KMS-11 (cell line): ENCODE measurements at regions not wholly inside any gene's neighbourhood (a gene's known extent, or its start where the extent isn't known, plus 50 kb on each side); places are given as distances from the start of the nearest gene placed in this dataset.

Experiments
- H2AFZ ChIP-seq: fragments of 200-600 bp; sonication (generic); 2 replicates; pipeline ENCODE4 v1.6.1; 2016; ENCODE audit warnings: antibody characterized with exemption, mixed run types, low read depth
- H3K27ac ChIP-seq: fragments of 200-600 bp; sonication (generic); 2 replicates; pipeline ENCODE4 v1.6.1; 2016; ENCODE audit warnings: mild to moderate bottlenecking, mixed run types
- H3K27me3 ChIP-seq: fragments of 200-600 bp; sonication (generic); 2 replicates; pipeline ENCODE4 v1.6.1; 2017; ENCODE audit warnings: mild to moderate bottlenecking, low read depth, mixed run types, moderate library complexity; ENCODE audit not compliant: insufficient read depth
- H3K36me3 ChIP-seq: fragments of 200-600 bp; sonication (generic); 2 replicates; pipeline ENCODE4 v1.6.1; 2017; ENCODE audit warnings: mild to moderate bottlenecking, mixed run types; ENCODE audit not compliant: insufficient read depth
- H3K4me1 ChIP-seq: fragments of 200-600 bp; sonication (generic); 2 replicates; pipeline ENCODE4 v1.6.1; 2016; ENCODE audit warnings: mild to moderate bottlenecking, low read depth, mixed run types; ENCODE audit not compliant: poor library complexity, severe bottlenecking
- H3K4me2 ChIP-seq: fragments of 200-600 bp; sonication (generic); 2 replicates; pipeline ENCODE4 v1.7.0; 2016; ENCODE audit warnings: mild to moderate bottlenecking, mixed run types
- H3K4me3 ChIP-seq: fragments of 200-600 bp; sonication (generic); IDR thresholded peaks from 2 replicates; pipeline ENCODE4 v1.6.1; 2017; ENCODE audit warnings: low read depth, low read length, mixed read lengths; ENCODE audit not compliant: insufficient read depth
- H3K79me2 ChIP-seq: fragments of 200-600 bp; sonication (generic); 2 replicates; pipeline ENCODE4 v1.6.1; 2016; ENCODE audit warnings: low read depth, mixed run types; ENCODE audit not compliant: insufficient read depth
- H3K9ac ChIP-seq: fragments of 200-600 bp; sonication (generic); 2 replicates; pipeline ENCODE4 v1.6.1; 2016; ENCODE audit warnings: mild to moderate bottlenecking, mixed run types
- H4K20me1 ChIP-seq: fragments of 200-600 bp; sonication (generic); 2 replicates; pipeline ENCODE4 v1.6.1; 2016; ENCODE audit warnings: mild to moderate bottlenecking, mixed run types; ENCODE audit not compliant: insufficient read depth
- TF ChIP-seq, protein P1 (sequence below): fragments of 200-600 bp; sonication (generic); conservative IDR thresholded peaks from 2 replicates; pipeline ENCODE4 v1.6.1; 2017; ENCODE audit warnings: low read depth, mild to moderate bottlenecking, antibody characterized with exemption, low read length, moderate library complexity, mixed read lengths

DNA sequence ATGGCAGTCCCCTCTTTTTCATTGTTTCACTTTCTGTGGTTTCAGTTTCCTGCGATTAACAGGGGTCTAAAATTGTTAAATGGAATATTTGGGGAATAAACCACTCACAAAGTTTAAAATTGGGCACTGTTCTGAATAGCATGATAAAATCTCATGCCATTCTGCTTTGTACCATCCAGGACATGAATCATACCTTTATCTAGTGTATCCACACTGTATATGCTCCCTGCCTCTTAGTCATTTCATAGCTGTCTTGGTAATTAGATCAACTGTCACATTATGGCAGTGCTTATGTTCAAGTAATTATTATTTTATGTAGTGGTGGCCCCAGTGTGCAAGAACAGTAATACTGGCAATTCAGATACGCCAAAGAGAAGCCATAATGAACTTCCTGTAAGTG lies 734.5 kb downstream of the ZPLD1 start:
- TF ChIP-seq, protein P1, sequence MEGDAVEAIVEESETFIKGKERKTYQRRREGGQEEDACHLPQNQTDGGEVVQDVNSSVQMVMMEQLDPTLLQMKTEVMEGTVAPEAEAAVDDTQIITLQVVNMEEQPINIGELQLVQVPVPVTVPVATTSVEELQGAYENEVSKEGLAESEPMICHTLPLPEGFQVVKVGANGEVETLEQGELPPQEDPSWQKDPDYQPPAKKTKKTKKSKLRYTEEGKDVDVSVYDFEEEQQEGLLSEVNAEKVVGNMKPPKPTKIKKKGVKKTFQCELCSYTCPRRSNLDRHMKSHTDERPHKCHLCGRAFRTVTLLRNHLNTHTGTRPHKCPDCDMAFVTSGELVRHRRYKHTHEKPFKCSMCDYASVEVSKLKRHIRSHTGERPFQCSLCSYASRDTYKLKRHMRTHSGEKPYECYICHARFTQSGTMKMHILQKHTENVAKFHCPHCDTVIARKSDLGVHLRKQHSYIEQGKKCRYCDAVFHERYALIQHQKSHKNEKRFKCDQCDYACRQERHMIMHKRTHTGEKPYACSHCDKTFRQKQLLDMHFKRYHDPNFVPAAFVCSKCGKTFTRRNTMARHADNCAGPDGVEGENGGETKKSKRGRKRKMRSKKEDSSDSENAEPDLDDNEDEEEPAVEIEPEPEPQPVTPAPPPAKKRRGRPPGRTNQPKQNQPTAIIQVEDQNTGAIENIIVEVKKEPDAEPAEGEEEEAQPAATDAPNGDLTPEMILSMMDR, result no peak
- no peaks in the 10 kb centered on the region for H3K36me3 ChIP-seq
- no peak overlapping the region for H3K4me3 ChIP-seq
- no peaks in the 10 kb centered on the region for H4K20me1 ChIP-seq
- no peaks in the 10 kb centered on the region for H3K27me3 ChIP-seq
- no peak overlapping the region for H3K4me2 ChIP-seq
- H2AFZ ChIP-seq, result no peak overlapping the region
- H3K4me1 ChIP-seq, result no peaks in the 10 kb centered on the region
- no peak overlapping the region for H3K27ac ChIP-seq
- H3K9ac ChIP-seq, result no peak overlapping the region
- H3K79me2 ChIP-seq, result no peaks in the 10 kb centered on the region

DNA sequence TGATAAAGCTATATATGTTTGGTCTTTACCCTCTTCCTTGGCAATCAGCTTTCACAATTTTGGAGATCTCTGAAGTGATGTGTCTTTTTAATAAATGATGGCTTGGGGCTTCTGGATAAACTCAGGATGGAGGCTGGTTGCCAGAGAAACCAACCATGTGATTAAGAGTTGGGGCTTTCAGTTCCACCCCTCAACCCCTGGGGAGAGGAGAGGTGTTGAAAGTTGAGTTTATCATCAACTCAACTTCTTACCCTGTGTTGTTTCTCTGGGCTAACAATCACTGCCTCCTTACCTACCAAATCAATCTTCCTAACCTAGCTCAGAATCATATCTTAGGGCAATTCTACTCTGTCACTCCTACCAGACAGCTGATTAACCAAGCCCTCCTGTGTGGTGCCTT lies 735.8 kb downstream of the ZPLD1 start:
- no peak overlapping the region for H3K27ac ChIP-seq
- no peaks in the 10 kb centered on the region for H3K79me2 ChIP-seq
- no peaks in the 10 kb centered on the region for H3K27me3 ChIP-seq
- H3K4me2 ChIP-seq, result no peak overlapping the region
- H3K4me1 ChIP-seq, result no peaks in the 10 kb centered on the region
- no peak overlapping the region for H2AFZ ChIP-seq
- TF ChIP-seq, protein P1, result no peak
- no peaks in the 10 kb centered on the region for H3K36me3 ChIP-seq
- no peak overlapping the region for H3K9ac ChIP-seq
- no peaks in the 10 kb centered on the region for H4K20me1 ChIP-seq
- H3K4me3 ChIP-seq, result no peak overlapping the region

DNA sequence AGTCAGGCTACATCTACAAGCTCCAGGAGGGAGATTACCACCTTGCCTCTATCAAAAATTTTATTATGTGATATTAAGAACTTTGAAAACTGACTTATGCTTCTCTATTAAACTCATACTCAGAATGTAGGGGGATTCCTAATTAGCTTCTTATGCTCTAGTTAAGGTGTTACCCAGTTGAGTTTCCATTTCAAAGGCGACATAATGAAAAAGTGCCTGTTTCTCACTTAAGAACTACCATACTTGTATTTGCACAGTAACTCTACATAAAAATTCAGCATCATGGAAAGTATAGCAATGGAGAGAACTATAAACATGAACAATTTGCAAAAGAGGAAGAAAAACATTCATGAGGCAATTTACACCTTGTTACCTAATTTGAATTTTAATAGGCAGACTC lies 739.1 kb downstream of the ZPLD1 start:
- H3K4me1 ChIP-seq, result no peaks in the 10 kb centered on the region
- H3K27ac ChIP-seq, result no peak overlapping the region
- no peak overlapping the region for H3K4me3 ChIP-seq
- H3K36me3 ChIP-seq, result no peaks in the 10 kb centered on the region
- TF ChIP-seq, protein P1, result no peak
- H3K9ac ChIP-seq, result no peak overlapping the region
- H4K20me1 ChIP-seq, result no peaks in the 10 kb centered on the region
- no peaks in the 10 kb centered on the region for H3K27me3 ChIP-seq
- no peak overlapping the region for H2AFZ ChIP-seq
- no peaks in the 10 kb centered on the region for H3K79me2 ChIP-seq
- H3K4me2 ChIP-seq, result no peak overlapping the region

DNA sequence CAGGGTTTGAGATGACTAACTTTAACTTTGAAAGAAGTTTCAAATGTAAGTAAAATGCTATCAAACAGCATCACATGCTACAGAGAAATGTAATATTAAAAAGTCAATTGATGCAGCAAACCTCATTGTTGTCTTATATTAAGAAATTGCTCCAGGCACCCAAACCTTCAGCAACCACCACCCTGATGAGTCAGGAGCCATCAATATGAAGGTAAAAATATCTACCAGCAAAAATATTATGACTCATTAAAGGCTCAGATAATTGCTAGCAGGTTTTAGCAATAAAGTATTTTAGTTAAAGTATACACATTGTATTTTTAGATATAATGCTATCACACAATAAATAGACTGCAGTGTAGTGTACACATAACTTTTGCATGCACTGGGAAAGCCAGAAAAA lies 746.3 kb downstream of the ZPLD1 start:
- Histone ChIP-seq H3K36me3 (no peaks in the 10 kb centered on the region), H3K4me3 (no peak overlapping the region), H3K79me2 (no peaks in the 10 kb centered on the region), H3K4me2 (no peak overlapping the region), H2AFZ (no peak overlapping the region), H3K9ac (no peak overlapping the region), H4K20me1 (no peaks in the 10 kb centered on the region), H3K27ac (no peak overlapping the region), H3K4me1 (no peaks in the 10 kb centered on the region), H3K27me3 (no peaks in the 10 kb centered on the region)
- TF ChIP-seq, protein P1, result no peak

DNA sequence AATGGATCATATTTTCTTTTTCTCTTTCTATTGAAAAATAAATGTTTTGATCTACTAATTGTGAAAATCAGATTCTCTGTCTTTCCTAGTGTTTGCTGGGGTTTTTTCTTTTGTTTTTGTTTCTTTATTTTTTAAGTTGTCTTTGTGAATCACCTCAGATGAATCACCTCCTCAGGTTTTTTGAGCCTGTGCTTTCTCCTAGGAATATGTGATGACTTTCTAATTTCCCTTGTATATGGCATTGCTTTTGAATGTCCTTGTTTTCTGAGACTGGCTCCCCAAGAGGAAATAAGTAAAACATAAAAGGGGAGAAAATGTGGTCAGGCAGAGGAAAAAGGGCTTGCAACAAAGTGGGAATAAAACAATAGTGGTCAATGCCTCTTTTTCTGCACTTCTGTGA lies 750.0 kb downstream of the ZPLD1 start:
- Histone ChIP-seq H2AFZ (no peak overlapping the region), H3K4me1 (no peaks in the 10 kb centered on the region), H3K79me2 (no peaks in the 10 kb centered on the region), H3K9ac (no peak overlapping the region), H3K4me3 (no peak overlapping the region), H3K36me3 (no peaks in the 10 kb centered on the region), H4K20me1 (no peaks in the 10 kb centered on the region), H3K4me2 (no peak overlapping the region), H3K27ac (no peak overlapping the region), H3K27me3 (no peaks in the 10 kb centered on the region)
- TF ChIP-seq, protein P1, result no peak
